NCI-H82 (cell line): ENCODE measurements at regions not wholly inside any gene's neighbourhood (a gene's known extent, or its start where the extent isn't known, plus 50 kb on each side); places are given as distances from the start of the nearest gene placed in this dataset.
"Not testable (repeated sequence)": the region's sequence is repeated elsewhere in the genome, so short reads cannot be mapped to it uniquely, and the experiment has no call there.

ENCODE experiments used
- DNase-seq: peaks from one replicate; lab custom pipeline; 2025; lab: John Stamatoyannopoulos, UW

GRCh38 chr9:95732802-95733688 is 142.4 kb upstream of the ERCC6L2 start:
- DNase-seq = no peak

DNA sequence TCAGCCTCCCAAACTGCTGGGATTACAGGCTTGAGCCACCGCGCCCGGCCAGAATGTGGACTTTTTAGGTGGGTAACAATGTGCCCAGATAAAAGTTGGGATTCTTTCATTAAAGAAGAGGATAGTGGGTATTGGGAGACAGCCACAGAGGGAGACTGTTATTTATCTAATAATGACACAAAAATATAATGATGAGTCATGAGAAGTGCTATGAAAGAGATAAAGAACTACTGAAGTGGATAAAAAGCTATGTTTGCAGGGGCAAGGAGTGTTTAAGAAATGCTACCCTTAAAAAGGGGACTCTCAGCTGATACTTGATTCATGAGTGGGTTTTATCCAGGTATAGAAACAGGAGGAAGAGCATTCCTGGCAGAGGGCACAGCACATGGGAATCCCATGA is 143.6 kb upstream of the ERCC6L2 start:
- no peak for DNase-seq

GRCh38 chr9:95729669-95730368 is 145.7 kb upstream of the ERCC6L2 start:
- no peak for DNase-seq

DNA sequence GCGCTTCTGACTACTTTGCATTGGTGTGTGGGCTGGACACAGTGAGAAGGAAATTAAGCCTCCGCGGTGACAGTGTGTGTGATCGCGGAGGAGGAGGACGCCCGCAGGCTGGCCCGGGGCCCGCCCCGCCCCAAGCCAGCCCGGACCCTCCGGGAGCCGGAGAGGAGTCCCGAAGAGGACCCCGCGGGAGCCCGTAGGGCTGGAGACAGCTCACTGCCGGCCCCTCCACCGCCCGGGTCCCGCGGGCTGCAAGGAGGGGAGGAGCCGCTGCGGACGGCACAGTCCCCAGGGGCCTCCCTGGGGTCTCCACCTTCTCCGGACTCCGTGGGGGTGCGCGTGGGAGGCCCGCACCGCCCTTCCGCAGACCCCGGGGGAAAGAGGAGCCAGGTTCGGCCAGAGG is 146.4 kb upstream of the ERCC6L2 start:
- DNase-seq = no peak

- DNase-seq = no peak
Observed at GRCh38 chr9:95727947-95728520, 147.5 kb upstream of the ERCC6L2 start.

GRCh38 chr9:95726756-95727155 is 148.7 kb upstream of the ERCC6L2 start:
- peak; percentile 58 for DNase-seq

DNA sequence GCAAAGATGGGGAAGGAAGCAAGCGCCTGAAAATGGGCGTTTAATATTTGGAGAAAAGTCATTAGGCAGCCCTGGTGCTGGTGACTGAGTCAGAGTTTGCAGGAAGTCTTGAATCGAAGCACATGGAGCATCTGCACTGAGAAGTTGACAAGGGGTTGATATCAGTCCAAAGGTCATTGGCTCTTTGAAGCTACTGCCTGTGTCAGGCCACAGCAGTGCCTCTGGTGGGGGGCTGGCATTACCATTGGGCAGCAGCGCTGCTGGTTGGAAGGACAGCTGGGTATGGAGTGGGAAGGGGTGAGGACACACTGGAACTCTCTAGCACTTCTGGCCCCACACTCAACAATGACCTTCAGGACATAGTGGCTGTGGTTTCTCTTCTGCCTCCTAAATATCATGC is 150.4 kb upstream of the ERCC6L2 start:
- DNase-seq = no peak

DNA sequence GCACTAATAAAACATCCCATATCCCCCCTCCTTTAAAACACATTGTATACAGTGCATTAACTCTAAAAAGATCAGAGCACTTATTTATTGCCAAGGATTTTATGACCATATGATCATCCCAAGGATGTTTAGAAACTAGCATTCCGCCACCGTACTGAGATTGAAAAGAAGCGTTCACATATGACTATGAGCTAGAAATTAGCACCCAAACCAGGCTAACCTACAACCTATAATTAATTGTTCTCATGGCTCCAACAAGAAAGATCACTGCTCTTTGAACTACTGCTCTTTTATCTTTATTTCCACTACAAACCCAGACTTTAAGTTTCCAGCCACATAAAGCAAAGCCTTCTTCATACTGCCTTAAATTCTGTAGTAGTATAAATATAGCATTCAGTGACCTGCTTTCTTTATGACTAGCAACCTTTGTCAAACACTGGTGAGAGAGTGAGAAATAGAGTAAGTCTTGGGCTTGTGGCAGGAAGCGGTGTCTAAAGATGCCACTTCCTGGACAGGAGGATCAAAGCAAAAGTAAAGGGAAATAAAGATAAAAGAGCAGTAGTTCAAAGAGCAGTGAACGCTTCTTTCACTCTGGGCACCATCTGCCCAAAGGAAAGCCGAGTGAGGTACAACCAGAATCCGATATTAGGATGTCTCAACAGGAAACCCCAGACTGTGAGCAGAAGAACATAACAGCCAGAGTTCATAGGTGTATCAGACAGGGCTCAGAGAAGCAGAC is 151.1 kb upstream of the ERCC6L2 start:
- no peak for DNase-seq

- no peak for DNase-seq
Observed at GRCh38 chr9:95722141-95722540, 153.3 kb upstream of the ERCC6L2 start.

- DNase-seq = no peak
Observed at GRCh38 chr9:95721061-95721531, 154.4 kb upstream of the ERCC6L2 start.

- DNase-seq = no peak
Observed at GRCh38 chr9:95720496-95720895, 155.0 kb upstream of the ERCC6L2 start.

GRCh38 chr9:95719354-95719753 is 156.1 kb upstream of the ERCC6L2 start:
- DNase-seq = no peak

DNA sequence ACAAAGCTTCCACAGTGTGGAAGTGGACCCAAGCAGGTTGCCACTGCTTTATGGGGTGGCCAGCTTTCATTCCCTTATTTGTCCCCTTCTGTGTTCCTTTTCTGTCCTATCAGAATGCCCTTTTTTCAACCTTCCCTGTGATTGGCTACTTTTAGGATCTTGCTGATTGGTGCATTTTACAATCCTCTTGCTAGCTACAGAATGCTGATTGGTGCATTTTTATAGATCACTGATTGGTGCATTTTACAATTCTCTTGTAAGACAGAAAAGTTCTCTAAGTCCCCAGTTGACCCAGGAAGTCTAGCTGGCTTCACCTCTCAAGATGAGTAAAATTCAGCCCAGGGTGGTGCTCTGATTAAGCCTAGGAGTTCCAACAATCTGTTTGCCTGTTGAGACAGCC is 157.2 kb upstream of the ERCC6L2 start:
- DNase-seq = no peak

DNA sequence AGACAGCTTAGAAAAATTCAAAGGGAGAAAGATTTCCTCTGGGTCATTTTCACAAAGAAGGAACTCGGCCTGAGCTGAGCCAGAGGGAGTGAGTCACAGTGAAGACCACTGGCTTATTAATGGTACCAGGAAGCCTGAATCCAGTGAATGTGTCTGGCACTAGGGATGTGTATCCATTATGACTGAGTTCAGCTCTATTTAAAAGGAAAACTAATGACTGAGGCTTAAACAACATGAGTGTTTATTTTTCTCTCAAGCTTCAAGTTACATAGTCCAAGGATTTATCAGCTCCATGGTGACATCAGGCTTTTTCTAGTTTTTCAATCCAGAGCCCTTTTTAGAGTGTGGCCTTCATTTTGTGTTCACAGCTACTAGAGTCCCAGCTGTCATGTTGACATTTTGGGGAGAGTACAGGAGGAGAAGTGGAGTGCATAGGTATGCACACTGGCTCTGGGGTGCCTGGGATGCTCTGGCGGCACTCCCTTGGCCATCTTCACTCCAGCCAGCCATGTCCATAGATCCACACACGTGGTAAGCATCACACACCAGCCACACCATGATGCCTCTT is 159.5 kb upstream of the ERCC6L2 start:
- DNase-seq = no peak

DNA sequence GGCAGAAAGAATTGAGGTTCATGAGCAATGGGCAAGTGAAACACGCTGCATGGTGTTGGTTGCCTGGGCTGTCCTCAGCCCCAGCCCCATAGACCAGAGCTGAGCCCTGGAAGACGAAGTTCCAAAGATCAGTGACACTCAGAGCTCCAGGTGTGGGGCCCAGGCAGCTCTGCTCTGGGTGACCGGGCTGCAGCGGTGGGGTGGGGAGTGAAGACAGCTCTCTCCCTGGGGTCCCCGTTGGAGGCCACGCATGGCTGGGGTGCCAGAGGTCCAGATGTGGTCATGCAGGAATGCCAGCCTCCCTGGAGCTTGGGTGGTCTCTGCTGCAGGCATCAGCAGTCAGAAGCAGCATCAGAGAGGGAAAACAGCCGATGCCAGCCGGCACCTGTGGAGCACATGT is 165.0 kb upstream of the ERCC6L2 start:
- DNase-seq = no peak

DNA sequence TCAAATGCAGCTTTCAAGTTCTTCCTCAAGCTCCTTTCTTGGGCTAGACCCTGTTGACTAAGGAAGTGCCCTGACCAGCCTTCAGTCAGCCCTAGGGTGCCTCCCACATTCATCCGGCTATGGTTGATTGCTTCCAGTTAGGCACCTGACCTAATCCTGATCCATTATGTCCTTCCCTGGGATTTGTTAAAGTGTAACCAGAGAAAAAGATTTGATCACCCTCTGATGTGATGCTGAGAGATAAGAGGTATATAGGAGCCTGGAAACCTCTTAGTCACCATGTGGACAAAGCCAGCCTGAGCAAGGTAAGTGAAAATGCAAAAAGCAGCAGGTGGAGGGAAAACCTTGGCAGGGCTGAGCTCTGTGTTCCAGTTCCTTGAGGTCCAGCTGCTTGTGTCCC is 178.8 kb upstream of the ERCC6L2 start:
- peak; percentile 5 for DNase-seq

DNA sequence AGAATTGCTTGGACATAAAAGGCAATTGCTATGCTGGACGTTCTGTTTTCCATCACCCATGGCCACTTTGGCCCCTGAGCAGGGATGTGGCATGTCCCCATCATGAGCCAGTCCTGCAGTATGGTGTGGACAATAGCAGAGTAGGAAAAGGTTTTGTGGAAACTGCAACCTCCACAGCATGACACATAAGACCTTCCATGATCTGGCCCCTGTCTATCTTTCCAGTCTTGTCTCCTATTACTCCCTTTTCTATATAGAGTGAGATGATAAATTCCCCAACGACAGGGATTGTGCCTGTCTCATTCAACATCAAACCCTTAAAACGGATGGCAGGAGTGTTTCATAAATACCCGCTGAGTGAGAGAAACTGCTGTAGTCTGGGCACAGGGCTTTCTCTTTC is 174.7 kb upstream of the PTCH1 start:
- no peak for DNase-seq

DNA sequence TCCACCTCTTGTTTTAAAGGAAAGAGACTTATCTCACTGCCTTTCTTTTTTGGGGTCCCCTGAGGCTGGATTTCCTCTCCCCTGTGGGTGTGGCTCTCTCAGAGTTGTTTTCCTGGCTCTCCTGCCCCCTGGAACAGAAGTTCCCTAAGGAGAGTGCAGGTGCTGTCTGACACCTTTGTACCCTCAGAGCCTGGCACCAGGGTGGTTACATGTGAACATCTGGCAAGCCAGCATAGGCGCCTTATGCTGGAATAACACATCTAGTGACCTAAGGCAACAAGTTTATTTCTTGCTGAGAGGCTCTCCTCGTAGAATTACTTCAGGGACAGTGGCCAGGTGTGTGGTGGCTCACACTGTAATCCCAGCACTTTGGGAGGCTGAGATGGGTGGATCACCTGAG is 172.9 kb upstream of the PTCH1 start:
- no peak for DNase-seq

DNA sequence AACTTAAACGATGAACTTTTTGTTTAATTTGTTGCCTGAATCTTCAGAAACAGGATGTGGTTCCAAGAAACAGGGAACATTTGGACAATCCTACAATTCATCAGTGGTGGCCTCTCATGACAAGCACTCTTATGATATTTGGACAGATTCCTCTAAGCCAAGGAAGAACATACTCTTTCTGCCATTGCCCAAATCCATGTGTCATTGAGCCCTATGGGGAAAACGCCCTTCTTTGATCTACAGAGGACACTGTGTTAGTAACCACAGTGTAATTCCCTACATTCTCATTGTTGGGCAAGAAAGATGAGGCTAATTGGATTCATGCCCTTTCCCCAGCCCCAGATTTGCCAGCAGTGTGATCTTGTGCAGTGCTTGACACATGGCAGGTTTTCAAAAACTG is 167.7 kb upstream of the PTCH1 start:
- no peak for DNase-seq

GRCh38 chr9:95680306-95680705 is 163.5 kb upstream of the PTCH1 start:
- DNase-seq = not testable (repeated sequence)

DNA sequence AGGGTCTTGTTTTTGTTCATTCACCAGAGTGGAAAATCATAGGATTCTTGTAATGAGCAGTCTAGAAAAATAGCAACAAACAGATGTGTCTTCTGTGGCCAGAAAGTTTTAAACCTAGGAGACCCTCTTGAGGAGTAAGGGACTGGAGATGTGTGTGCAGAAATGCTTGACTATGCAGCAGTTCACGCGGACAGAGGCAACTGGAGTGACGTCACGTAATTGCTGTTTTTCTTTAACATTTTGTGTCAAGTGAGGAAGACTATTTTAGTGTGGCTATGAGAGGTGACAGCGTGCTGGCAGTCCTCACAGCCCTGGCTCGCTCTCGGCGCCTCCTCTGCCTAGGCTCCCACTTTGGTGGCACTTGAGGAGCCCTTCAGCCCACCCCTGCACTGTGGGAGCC is 163.1 kb upstream of the PTCH1 start:
- no peak for DNase-seq

DNA sequence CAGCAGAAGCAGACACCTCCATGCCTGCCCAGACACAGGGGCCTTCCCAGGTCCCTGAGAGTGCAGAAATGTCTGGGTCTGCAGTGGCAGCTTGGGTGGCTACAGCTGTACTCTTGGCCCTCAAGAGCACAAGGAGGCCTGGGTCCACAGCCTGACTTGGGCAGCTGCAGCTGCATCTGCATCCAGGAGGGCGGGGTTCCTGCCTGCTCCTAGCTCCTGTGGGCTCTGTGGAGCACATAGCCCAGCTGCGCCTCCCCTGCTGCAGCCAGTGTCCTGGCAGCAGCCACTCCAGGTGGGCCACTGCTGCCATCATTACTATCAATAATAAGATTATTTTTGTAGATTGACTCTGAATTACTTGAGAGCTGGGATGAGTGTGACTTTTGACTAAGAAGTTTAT is 162.0 kb upstream of the PTCH1 start:
- DNase-seq = no peak
